Retinal pigment epithelial cell (primary cell): ENCODE measurements at regions not wholly inside any gene's neighbourhood (a gene's known extent, or its start where the extent isn't known, plus 50 kb on each side); places are given as distances from the start of the nearest gene placed in this dataset.
"Not testable (repeated sequence)": the region's sequence is repeated elsewhere in the genome, so short reads cannot be mapped to it uniquely, and the experiment has no call there.

Experiments
- DNase-seq: peaks from one replicate; pipeline ENCODE4 v3.0.0-alpha.2; 2010; ENCODE audit warnings: low read depth
- H3K4me3 ChIP-seq: 2 replicates; pipeline ENCODE4 v1.5.1; 2011; ENCODE audit warnings: mild to moderate bottlenecking, low read length, control low read depth, moderate library complexity

DNA sequence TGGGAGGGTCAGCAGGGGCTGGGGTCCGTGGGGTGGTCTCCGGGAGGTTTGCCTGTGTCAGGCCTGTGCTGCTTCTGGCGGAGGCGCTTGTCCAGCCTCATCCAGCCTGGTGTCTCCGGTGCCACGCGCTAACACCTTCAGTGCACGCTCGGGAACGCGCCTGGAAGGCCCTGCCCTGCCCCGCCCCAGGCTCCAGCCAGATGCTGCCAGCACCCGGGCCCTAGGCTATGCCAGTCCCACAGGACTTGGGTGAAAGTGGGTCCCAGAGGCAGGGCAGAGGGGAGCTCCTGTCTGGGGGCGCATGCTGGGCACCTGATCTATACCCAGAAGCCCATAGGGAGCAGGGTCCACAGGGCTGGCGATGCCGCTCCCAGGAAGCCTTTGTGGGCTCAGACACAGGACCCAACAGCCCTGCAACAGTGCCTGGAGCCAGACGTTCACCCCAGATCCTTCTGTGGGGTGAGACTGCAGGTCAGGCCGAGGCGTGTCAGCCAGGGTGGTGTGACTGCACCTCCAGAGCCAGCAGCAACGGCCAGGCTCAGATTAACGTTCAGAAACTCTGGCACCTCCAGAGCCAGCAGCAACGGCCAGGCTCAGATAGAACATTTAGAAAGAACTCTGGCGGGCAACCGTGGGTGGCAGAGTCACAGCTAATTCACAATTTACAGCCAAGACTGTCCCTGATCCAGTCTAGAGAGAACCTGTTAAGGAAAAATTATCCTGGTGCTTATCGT lies 5423.2 kb upstream of the TPTE start:
- DNase-seq, H3K4me3 ChIP-seq: not testable (repeated sequence)

DNA sequence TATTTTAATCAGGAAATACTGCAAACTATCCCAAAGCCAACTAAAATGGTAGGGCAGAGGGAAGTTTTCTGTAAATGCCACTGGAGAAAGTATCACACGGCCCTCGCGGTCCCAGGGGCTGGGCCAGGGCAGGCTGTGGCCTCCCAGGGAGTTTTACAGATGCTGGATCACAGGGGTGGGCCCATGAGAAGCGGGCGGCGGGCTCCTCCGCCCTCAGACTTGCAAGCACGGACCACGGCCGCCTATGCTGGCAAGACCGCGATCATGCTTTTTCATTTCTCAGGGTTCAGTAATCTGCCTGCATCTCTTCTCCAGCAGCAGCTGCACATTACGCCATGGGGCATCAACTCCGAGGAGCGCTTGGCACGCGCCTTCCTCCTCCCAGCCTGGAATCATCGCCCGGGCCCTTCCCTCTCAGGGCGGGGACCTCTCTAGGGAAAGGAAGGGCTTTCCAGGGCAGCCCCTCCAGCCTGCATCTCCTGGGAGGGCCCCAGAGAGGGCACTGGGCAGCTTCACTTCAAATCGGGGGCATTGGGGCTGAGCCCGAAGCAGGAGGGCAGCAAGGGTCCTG lies 5420.7 kb upstream of the TPTE start:
- DNase-seq, H3K4me3 ChIP-seq: not testable (repeated sequence)

DNA sequence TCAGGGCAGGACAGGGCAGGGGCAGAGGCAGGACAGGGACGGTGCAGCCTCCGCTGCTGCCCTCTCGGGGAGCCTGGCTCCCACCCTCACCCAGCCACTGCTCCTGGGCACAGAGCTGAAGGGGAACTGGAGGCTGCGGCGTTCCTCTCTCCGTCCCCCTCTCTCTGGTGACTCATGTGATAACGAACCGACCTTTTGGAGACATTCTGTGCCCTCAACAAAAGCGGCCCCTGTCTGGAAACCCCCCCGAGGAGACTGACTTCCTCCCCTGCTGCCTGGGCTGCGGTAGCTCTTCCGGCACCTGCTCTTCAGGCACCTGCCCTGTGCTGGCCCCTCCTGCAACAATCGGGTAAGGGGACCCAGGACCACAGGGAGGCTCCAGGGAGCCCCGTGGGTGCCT lies 5419.6 kb upstream of the TPTE start:
- not testable (repeated sequence) for H3K4me3 ChIP-seq, DNase-seq

DNA sequence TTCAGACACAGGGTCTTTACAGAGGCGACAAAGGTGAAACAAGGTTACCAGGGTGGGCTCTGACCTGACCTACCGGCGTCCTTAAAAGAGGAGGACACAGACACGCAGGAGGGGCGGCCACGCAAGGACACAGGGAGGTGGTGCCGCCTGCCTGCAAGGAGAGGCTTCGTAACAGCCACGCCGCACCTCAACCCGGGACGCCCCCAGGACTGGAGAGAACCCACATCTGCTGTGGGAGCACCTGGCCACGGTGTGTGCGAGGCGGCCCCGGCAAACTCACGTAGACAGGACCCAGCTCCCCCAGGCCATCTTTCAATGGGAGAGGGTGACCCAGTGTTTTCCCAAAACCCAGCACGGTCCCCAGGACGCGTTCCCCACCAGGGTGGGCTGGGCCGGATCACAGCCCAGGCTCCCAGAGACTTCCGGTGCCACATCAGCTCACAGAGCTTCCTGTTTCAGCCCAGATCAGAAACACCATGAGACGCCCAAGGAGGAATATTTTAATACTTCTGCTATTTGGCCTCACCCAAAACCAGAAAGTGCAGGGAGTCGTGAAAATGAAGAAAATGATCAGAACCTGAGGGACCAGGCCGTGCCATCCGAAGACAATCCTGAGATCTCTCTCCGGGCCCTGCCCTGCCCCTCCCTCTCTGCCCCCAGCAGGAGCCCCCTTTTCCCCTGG lies 5417.4 kb upstream of the TPTE start:
- DNase-seq, H3K4me3 ChIP-seq: not testable (repeated sequence)

DNA sequence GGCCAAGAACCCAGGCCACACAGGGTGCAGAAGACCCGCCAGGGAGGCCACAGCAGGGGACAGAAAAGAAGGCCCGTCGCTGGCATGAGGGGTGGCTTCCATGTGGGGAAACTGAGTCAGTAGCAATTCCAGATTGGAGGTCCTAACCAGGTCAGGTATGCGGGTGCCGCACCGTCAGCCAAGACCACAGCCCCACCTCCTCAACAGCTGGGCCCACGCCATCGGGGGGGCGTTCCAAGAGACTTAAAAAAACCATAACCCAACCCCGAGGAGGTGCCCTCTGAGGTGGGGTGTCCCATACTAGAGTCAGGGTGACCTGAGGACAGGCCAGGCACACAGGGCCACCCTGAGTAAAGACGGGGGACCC lies 5416.8 kb upstream of the TPTE start:
- not testable (repeated sequence) for DNase-seq, H3K4me3 ChIP-seq

DNA sequence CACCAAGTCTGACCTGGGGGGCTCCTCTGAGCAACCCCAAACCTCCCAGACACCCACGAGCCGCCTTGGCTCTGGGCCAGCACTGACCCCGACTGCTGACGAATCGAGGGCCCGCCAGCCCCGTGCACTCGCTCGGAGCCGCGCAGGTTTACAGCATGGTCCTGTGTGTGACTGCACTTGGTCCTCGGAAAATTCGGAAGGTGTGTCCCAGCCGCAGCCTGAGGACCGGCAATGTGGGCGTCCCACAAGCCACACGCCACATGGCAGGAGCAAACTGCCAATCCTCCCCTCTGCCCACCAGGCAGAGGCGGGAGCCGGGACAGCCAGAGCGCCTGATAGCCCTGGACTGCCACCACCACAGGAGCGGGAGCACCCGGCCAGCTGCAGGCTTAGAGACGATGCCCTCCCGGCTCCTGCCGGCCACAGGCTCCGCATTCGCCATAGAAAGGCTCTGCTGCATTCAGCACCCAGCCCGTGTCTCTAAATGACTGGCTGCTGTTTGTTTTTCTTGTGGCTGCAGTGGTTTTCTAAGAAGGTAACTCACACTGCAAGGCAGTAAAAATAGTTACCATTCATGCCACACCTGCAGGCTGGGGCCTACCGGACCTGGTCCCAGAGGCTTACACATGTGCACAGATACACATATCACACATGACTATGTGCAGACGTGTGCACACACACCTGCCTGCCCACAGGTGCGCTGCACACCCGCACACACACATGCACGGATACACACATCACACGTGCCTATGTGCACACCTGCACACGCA lies 5415.3 kb upstream of the TPTE start:
- not testable (repeated sequence) for DNase-seq, H3K4me3 ChIP-seq

DNA sequence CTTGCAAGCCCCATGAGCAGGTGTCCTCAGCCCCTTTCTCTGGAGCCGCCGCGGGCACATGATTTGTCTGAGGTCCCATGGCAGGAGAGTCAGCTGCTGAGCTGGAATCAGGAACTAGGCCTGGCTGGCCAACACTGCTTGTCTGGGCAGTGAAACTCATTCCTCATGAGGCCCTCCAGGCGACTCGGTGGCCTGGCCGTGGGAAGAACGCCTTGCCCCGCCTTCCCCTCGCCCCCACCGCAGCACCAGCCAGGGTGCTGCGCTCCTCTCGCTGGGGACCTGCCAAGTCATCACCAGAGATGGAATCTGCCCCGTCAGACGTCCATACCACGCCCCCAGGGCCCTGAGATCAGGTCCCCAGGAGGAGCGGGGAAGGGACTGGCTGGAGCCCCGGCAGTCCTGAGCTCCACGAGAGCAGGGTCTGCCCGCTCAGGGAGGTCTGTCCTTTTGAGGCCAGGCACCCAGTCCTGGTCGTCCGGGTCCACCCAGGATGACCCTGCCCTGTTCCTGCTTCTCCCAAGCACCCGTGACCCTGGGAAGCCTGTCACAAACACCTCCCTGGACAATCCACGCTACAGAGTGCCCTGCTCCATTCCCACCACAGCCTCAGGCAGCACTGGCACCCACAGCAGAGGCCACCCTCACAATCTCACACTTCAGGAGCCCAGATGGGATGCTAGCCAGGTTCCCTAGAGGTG lies 5414.5 kb upstream of the TPTE start:
- DNase-seq, H3K4me3 ChIP-seq: not testable (repeated sequence)

DNA sequence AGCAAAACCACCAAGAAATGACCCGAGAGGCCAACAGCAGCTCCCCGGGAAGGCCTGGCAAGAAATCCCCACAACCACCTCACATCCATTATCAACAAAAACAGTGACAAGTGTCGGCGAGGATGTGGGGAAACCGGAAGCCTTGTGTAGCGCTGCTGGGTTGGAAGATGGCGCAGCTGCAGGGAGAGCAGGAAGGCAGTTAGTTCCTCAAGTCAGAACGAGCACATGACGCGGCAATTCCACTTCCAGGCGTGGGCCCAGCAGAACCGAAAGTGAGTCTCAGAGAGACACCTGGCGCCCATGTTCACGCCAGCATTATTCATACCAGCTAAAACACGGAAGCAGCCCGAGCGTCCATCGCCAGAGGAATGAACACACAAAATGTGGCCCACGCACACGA lies 5413.7 kb upstream of the TPTE start:
- DNase-seq, H3K4me3 ChIP-seq: not testable (repeated sequence)

DNA sequence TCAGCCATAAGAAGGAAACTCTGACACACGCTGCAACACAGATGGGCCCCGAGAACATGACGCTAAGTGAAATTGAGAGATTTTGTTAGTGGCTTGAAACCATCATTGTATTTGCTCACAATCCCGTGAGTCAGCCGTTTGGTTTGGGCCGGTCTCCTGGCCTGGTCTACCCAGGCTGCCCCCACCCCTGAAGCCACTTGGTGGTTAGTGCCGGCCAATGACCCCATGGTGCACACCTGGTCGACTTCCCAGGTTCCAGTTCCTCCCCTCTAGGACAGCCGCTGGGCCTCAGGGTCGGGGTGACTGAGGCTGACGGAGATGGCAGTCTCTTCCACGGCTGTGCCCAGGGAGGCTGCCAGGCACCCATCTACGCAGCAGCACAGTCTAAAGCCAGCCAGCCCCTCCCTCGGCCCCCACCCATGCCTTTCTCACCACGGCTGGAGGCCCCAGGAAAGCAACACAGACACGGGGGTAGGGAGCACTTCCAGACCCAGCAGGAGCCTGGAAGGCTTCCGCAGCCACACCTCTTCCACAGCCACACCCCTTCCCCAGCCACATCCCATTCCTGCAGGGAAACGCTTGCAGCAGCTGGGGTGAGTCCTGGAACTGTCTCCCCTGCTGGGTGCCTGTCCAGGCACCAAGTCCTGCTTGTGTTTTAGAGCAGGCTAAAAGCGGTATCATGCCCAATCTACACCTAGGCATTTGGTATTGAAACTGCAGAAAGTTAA lies 5413.2 kb upstream of the TPTE start:
- H3K4me3 ChIP-seq, DNase-seq: not testable (repeated sequence)

DNA sequence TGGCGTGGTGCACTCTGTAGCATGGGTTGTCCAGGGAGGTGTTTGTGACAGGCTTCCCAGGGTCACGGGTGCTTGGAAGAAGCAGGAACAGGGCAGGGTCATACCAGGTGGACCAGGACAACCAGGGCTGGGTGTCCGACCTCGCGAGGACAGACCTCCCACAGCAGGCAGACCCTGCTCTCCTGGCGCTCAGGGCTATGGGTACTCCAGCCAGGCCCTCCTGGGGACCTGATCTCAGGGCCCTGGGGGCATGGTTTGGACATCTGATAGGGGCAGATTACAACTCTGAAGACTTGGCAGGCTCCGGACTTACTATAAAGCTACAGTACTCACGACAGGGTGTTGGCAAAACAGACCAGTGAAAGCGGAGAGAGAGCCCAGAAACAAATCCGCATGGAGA lies 5410.2 kb upstream of the TPTE start:
- DNase-seq, H3K4me3 ChIP-seq: not testable (repeated sequence)

DNA sequence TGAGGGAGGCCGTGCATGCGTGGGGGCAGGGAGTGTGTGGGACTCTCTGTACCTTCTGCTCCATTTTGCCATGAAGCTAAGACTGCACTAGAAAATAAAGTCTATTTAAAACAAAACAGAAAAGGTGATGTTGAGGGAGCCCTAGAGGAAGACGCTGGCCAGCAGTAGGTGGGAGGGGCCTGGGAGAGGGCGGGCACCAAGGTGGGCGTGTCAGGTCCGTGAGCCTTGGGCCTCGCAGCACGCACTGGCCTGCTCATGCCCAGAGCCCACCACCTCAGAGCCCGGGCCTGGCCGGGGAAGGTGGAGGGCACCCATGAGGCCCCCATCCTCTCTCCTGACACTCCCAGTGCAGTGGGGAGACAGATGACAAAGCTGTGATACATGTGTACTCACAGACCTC lies 5408.3 kb upstream of the TPTE start:
- DNase-seq, H3K4me3 ChIP-seq: not testable (repeated sequence)

DNA sequence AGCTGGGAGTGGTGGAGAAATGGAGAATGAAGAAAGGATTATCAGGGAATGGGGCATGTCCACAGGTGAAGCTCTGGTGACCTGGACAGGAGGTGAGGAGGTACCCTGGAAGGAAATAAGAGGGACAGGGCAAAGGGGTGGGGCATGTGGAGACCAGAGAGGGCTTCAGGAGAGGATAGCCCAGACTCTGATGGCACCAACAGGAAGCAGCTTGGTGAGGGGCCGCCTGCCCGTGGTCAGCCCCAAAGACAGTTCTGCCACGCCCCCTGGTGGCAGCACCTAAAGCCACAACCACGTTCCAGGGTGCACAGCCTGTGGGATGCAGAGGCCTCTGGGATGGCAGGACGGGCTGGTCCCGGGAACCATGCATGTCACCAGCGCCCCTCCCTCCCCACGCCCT lies 5406.9 kb upstream of the TPTE start:
- not testable (repeated sequence) for H3K4me3 ChIP-seq, DNase-seq

DNA sequence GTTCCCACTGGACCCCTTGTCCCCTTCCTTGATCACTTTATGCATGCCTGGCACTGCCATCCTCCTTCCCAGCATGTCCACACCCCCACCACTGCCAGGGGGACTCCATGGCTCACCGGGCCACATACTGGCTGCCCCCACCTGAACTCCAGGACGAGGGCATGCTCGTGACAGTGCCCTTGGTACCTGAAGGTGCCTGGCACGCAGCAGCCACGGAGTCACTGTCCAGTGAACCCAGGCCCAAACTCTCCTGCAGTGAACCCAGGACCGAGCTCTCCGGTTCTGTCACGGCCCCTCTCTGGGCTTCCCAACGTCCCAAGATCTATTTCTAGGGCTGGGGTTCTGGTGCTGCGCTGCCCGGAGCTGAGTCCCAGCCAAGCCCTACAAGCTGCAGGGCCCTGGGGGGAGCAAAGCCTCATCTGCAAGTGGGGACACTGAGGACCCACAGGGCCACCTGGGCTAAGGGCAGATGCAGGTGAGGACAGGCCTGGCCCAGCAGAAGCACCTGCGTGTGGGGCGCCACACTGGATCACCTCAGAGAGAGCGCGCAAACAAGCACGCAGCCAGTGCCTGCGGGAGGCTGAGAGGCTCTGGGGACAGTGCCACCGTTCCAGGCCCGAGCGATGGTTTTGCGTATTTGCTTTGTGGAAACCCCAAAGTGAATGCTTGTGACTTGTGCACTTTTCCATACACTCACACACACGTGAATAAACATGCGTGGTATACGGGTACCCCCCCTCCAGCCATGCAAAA lies 5406.3 kb upstream of the TPTE start:
- not testable (repeated sequence) for DNase-seq, H3K4me3 ChIP-seq

DNA sequence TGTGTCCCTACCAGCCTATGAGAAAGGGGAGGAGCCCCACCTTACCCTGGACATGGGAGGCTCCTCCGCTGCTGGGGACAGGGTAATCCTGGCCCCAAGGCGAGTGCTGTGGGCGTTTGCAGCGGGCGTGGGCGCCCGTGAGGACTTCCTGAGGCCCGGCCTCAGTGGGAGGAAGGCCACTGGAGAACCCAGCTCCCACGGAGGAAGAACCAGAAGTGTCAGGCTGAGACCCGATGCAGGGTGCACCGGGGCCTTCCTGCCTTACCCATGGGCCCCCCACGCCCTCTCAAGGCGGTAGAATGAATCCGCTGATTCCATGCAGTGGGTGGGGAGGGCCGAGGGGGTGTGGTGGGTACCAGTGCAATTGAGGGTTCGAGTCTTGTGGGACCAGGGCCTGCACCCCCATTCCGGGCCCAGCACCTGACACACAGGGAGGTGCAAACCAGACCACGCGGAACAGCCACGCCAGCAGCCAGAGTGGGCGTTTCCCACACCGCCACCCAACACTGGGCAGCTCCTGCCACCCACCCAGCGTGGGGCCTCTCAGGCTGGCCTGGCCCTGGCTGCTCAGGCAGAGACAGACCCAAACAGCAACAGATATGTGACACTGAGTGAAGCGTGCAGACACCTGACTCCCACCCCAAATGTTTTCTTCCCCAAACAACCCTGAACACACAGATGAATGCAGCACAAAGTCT lies 5405.6 kb upstream of the TPTE start:
- DNase-seq, H3K4me3 ChIP-seq: not testable (repeated sequence)

DNA sequence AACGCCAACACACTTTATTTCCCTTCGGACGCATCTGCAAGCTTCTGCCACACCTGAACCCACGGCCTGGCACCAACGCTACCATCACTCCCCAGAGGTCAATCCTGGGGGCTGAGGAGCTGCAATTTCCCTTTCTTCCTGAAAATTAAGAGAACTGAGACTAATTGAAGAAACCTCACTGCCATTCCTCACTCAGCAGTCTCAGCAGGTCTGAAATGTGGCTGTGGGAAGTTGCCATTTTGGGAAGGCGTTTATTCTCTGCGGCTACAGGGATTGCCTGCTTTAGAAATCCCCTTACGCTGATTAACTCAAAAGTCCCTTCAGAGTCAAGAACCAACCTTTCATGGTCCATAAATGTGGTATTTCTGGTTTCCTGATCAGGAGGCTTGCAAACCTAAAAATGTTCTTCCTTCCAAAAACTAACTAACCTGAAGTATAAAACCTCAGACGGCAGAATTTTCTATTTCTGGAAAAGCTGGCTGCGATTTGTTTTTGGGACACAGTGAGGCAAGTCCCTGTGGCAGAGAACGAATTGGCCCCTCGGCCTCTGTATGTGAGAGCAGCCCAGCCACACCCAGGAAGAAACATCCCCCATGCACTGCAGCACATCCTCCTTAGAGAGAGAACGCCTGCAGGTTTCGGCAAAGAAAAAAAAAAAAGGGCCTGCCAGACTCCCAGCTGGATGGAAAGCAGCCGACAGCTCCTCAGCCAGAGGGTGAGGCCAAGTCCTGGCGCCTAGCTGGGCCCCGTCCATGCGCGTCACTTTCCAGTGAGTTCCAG lies 5404.8 kb upstream of the TPTE start:
- DNase-seq, H3K4me3 ChIP-seq: not testable (repeated sequence)

DNA sequence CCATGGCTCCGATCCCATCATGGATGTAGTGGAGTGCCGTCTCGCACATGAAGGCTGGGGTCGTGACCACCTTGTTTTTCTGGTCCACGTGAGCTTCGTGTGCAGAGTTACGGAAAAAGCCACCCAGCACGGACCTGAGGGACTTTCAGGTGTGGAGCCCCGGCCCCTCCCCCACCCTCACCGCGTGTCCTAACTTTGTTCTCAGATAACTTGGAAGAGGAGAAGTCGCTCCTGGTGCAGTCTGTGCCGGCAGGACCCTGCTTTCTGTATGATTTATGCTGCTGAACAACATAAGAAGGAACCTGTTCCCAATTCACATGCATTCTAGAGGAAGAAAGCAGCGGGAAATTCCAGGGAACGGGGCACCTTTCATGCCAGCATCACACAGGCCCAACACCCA lies 5404.2 kb upstream of the TPTE start:
- H3K4me3 ChIP-seq, DNase-seq: not testable (repeated sequence)
